Activated T-cell treated with anti-CD3 and anti-CD28 coated beads, Interleukin-2, amount 50 U/mL, for 1 hour (primary cell): ENCODE measurements at regions not wholly inside any gene's neighbourhood (a gene's known extent, or its start where the extent isn't known, plus 50 kb on each side); places are given as distances from the start of the nearest gene placed in this dataset.
"Not testable (repeated sequence)": the region's sequence is repeated elsewhere in the genome, so short reads cannot be mapped to it uniquely, and the experiment has no call there.

Experiments
- DNase-seq: peaks from one replicate; pipeline ENCODE4 v3.0.0-alpha.2; 2020

GRCh38 chr18:10143596-10143995 lies 229.8 kb downstream of the VAPA start:
- DNase-seq = no peak

- no peak for DNase-seq
Measured at GRCh38 chr18:10145546-10145945, 231.7 kb downstream of the VAPA start.

- DNase-seq = no peak
Measured at GRCh38 chr18:10147226-10147625, 233.4 kb downstream of the VAPA start.

DNA sequence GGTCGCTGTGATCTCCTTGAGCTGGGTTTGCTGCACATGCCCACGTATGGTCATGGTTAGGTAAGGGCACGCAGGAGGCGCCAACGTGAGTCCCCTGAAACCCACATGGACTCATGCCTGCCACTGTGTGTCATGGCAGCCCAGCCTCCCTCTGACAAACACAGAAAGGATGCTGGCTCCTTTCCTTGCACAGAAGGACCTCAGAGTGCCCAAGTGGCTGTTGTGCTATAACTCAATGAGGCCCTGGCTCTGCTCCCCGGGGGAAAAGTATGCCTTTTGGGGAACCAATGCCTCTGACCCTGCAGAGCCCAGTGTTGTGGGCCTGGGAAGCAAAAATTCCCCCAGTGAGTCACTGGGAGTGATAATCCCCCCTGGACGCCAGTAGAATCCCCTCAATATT lies 233.9 kb downstream of the VAPA start:
- DNase-seq = no peak

GRCh38 chr18:10148189-10148929 lies 234.5 kb downstream of the VAPA start:
- no peak for DNase-seq

DNA sequence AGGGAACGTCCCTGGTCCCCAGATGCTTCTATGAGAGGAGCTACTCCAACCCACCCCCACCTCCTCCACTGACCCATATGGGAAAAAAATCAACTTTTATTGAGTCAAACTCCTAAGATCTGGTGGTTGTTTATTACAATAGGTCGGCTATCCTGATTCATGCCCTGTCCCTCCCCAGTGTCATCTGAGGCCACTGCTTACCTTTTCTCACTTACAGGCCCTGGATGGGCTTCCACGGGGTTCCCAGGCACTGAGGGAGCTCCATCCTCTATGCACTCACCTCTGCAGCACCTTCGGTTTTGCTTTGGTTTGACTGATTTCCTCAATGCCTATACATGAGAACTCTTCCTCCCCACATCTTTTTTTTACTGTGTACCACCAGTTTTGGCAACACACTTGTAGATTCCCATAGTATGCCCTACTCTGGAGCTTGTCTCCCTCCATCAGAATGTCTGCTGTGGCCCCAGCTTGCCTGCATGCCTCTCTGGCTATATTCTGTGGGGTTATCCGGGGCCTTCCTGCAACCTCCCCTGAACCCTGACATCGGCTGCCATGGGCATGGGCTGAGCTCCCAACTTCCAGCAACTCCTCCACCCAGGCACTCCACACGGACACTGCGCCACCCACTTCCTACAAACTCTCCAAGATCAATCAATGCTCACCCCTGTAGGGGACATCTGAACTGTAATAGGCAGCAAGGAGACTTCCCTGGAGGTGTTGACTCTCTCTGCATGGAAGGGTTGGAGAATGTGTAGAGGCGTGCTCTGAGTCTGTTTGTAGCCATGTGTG lies 236.1 kb downstream of the VAPA start:
- no peak for DNase-seq

GRCh38 chr18:10150576-10150975 lies 236.8 kb downstream of the VAPA start:
- not testable (repeated sequence) for DNase-seq

GRCh38 chr18:10152475-10152874 lies 238.7 kb downstream of the VAPA start:
- DNase-seq = no peak

- DNase-seq = no peak
Measured at GRCh38 chr18:10153924-10154752, 240.3 kb downstream of the VAPA start.

- DNase-seq = no peak
Measured at GRCh38 chr18:10157706-10158105, 243.9 kb downstream of the VAPA start.

DNA sequence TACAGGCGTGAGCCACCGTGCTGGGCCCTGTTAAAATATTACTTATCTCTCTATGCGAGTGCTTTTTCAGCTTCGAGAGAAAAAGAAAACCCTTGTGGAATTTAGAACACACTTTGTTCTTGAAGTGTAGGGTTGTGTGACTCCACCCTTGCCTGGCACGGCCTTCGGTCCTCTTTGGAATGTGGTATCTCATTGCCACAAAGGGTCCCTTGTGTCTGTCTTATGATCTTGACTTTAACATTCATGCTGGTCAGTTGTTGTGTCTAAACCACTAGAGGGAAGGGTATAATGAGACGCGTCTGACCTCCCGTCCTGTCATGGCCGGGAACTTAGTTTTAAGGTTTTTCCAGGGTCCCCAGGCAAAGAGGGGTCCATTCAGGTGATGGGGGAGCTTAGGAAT lies 246.4 kb downstream of the VAPA start:
- no peak for DNase-seq

GRCh38 chr18:10161315-10161714 lies 247.5 kb downstream of the VAPA start:
- DNase-seq = no peak

DNA sequence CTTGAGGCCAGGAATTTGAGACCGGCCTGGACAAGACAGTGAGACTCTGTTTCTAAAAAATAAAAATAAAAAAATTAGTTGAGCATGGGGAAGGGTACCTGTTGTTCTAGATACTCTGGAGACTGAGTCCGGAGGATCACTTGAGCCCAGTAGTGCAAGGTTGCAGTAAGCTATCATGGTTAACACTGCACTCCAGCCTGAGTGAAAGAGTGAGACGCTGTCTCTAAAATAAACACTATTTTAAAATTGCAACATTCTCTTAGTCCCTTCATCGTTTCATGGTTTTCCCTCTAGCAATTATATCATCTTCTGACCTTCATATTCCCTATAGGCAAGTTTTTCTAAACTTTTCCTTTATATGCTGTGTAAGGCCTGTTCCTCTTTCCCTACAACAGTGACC lies 248.5 kb downstream of the VAPA start:
- DNase-seq = no peak

- no peak for DNase-seq
Measured at GRCh38 chr18:10164271-10165071, 250.7 kb downstream of the VAPA start.

- no peak for DNase-seq
Measured at GRCh38 chr18:10166164-10166807, 252.5 kb downstream of the VAPA start.

DNA sequence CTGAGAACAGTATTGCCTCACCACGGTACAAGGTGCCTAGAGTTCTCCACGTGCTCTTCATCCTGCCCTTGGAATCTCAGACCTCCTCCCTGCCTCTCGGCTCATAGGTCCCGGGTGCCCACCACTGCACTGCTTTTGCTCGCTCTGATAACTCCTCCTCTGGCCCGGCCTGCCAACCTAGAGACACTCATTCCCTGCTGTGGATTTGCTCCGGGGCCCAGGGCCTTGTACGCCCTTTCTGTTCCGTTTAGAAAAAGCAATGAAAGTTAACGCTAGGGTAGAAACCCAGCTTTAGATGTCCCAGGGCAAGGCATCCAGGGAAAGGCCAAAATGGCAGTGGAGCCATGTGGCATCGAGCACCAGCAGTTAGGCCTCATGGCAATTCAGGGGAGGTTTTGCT lies 253.9 kb downstream of the VAPA start:
- DNase-seq = no peak

DNA sequence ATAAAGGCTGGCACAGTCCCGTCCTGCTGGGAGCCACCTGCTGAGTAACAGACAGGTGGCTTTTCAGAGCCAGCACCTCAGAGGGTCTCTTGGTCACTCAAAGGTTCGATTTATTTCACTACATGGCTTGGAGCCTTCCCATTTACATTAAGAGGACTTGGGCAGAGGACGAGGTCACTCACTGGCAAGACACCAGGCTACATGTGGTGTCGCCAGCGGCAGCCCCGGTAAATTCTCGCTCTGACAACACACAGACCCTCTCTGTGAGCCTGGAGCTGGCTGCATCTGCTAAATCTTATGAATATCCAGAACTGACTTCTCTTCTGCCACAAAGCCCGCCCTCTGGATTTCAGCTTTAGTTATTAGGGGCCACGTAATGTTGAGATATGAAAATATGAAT lies 254.7 kb downstream of the VAPA start:
- no peak for DNase-seq

- DNase-seq = no peak
Measured at GRCh38 chr18:10169064-10169562, 255.3 kb downstream of the VAPA start.

DNA sequence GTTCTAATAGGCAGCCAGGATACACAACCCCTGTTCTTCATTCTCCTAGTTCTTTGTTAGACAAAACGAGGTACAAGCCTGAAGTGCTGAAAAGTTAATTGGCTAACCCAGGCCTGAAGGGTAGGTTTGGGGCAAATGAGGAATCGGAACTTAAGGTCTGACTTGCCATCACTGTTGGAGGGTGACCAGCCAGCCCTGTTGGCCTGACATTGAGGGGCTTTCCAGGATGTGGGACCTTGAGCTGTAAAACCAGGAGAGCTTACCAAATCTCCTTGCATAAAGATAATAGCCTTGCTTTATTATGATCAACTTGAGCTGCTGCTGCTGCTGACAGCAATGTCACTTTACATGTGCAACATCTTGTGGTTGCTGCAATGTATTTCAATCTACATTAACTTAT lies 256.0 kb downstream of the VAPA start:
- no peak for DNase-seq

DNA sequence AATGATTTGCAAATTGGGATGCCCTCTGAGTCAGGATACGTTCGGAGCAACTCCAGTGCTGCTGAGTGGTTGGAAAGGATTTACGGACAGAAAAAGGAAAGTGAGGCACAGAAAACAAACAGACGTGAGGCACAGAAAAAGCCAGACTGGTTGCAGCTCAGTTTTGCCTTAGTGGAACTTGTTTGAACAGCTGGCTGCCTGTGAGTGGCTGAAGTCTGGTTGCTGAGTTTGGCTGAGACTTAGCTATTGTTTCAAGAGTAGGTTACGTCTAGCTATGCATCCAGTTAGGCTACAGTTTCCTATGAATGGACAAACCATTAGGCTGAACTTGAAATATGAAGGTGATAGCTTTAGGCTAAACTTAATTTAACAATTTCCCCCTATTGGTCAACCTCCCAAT lies 256.6 kb downstream of the VAPA start:
- DNase-seq = no peak

- DNase-seq = not testable (repeated sequence)
Measured at GRCh38 chr18:10175333-10175732, 261.5 kb downstream of the VAPA start.

- not testable (repeated sequence) for DNase-seq
Measured at GRCh38 chr18:10179326-10179725, 265.5 kb downstream of the VAPA start.
